Right forelimb (tissue), 1 donor: ENCODE measurements at regions not wholly inside any gene's neighbourhood (a gene's known extent, or its start where the extent isn't known, plus 50 kb on each side); places are given as distances from the start of the nearest gene placed in this dataset.
"Not testable (repeated sequence)": the region's sequence is repeated elsewhere in the genome, so short reads cannot be mapped to it uniquely, and the experiment has no call there.

Experiments
- DNase-seq: peaks from one replicate; pipeline ENCODE4 v3.0.0-alpha.2; 2018

- DNase-seq = no peak
Observed at GRCh38 chr2:184141866-184142265, 456.5 kb upstream of the ZNF804A start.

- no peak for DNase-seq
Observed at GRCh38 chr2:184154438-184154837, 443.9 kb upstream of the ZNF804A start.

- no peak for DNase-seq
Observed at GRCh38 chr2:184155791-184156190, 442.5 kb upstream of the ZNF804A start.

DNA sequence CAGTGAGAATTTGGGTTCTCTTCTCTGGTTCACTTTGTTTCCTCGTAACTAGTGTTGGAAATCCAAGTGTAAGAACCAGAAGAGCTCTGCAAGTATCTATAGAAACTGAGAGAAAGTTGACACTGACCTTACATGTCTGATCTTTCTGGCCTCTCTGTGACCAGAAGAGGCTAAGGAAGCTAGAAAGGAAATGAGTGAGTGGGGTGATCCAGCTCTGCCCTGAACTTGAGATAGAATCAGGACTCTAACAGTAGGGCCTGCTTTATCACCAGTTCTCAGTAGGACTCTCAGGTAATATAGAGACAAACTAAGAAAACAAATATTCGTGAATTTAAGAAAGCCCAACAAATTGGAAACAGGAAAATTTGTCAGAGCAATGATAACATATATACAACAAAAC, 441.2 kb upstream of the ZNF804A start:
- no peak for DNase-seq

DNA sequence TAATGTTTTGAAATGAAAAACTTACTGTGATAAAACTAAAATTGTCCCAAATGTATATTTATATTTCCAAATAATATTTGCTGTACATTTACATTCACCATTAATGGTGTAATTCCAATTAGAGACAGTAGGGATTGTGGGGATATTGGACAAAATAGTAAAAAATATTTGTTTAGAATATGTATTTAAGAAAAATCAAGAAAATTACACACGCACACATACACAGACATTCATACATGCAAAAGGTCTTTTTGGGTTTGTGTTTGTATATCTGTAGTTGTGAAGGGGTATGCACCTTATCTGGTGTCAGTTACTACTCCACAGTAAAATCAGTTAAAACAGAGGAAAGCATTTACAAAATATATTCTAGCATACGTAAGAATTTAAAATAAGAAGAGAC, 435.9 kb upstream of the ZNF804A start:
- no peak for DNase-seq

DNA sequence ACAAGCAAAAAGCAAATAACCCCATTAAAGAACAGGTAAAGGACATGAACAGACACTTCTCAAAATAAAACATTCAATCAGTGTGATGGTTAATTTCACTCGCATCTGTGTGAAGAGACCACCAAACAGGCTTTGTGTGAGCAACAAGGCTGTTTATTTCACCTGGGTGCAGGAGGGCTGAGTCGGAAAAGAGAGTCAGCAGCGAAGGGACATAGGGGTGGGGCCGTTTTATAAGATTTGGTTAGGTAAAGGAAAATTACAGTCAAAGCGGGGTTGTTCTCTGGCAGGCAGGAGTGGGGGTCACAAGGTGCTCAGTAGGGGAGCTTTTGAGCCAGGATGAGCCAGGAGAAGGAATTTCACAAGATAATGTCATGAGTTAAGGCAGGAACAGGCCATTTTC, 429.5 kb upstream of the ZNF804A start:
- not testable (repeated sequence) for DNase-seq

DNA sequence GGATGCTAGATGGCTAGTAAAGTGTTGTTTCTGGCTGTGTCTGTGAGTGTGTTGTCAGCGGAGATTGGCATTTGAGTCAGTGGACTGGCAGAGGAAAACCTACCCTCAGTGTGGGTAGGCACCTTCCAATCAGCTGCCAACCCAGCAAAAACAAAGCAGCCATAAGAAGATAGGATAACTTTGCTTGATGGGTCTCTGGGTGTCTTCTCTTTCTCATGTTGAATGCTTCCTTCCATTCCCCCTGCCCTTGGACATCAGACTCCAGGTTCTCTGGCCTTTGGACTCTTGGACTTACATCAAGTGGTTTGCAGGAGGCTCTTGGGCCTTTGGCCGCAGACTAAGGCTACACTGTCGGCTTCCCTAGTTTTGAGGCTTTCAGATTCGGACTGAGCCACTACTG, 429.0 kb upstream of the ZNF804A start:
- DNase-seq = no peak

- DNase-seq = no peak
Observed at GRCh38 chr2:184174493-184175104, 423.7 kb upstream of the ZNF804A start.

DNA sequence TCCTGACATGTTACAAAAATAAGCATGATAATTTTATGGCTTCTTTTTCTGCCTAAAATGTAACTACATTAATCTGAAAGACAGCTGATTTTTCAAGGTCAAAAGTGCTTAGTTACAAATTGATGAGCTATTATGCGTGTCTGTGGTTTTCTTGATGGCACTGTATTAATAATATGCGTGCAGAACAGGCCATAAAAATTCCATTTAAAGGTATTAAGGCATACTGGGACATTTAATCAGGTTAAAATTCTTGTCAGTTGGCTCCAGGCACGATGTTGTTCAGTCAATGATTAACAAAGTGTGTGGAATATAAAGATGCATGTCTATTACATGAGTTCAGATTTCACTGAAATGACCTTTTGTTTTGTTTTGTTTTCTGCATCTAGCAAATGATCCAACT, 420.1 kb upstream of the ZNF804A start:
- no peak for DNase-seq

DNA sequence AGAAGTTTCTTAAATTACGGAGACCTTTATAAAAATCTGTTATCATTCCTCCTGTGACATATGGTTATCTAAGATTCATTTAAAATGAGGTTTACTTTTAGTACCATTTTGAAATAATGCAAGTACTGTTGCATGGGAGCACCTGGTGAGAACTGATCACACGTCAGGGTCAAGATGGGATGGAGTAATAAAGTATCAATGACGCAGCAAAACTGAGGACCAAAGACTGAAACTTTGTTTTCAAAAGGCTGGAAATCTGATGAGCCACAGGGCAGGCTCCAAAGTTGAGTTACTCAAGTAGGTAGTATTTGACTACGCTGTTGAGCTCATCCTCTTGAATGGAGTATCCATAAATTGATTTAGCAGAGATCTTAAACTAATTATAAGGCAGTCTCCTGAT, 411.9 kb upstream of the ZNF804A start:
- no peak for DNase-seq

DNA sequence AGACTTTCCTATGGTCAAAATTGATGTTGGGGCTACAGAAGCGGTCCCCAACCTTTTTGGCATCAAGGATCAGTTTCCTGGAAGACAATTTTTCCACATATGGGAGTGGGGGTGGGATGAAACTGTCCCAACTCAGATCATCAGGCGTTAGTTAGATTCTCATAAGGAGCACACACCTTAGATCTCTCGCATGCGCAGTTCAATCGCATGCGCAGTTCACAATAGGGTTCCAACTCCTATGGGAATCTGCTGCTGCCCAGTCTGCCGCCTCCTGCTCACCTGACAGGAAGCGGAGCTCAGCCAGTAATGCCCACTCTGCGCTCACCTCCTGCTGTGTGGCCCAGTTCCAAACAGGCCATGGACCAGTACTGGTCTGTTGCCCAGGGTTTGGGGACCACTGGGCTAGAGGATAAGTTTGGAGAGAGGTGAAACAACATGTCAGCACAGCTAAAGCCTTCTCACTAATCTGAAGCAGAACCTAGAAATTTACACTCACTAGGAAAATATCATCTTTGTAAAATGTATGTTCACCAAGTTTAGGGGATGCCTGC, 410.8 kb upstream of the ZNF804A start:
- no peak for DNase-seq

GRCh38 chr2:184190725-184191124, 407.6 kb upstream of the ZNF804A start:
- no peak for DNase-seq

DNA sequence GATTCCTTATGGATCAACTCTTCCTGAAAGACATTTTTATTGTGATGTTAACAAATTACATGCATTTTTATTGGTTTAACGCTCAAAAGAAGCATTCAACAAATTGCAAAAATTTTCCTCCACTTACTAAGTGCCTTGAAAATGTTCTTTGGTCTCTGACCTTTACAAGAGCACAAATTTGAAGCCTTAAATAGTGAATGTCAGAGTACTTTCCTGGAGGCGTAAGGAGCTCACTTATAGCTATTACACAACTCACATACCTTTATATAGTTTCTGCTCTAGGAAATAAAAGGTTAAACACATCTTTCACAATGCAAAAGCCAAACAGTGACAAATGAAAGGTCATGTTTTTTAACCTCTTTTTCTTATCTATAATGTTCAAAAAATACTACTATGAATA, 405.7 kb upstream of the ZNF804A start:
- DNase-seq = no peak

GRCh38 chr2:184197413-184197812, 400.9 kb upstream of the ZNF804A start:
- no peak for DNase-seq

DNA sequence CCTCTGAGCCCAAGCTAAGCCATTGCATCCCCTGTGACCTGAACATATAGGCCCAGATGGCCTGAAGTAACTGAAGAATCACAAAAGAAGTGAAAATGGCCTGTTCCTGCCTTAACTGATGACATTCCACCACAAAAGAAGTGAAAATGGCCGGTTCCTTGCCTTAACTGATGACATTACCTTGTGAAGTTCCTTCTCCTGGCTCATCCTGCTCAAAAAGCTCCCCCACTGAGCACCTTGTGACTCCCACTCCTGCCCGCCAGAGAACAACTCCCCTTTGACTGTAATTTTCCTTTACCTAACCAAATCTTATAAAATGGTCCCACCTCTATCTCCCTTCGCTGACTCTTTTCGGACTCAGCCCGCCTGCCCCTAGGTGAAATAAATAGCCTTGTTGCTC, 399.5 kb upstream of the ZNF804A start:
- DNase-seq = not testable (repeated sequence)

GRCh38 chr2:184199274-184199673, 399.1 kb upstream of the ZNF804A start:
- DNase-seq = no peak

DNA sequence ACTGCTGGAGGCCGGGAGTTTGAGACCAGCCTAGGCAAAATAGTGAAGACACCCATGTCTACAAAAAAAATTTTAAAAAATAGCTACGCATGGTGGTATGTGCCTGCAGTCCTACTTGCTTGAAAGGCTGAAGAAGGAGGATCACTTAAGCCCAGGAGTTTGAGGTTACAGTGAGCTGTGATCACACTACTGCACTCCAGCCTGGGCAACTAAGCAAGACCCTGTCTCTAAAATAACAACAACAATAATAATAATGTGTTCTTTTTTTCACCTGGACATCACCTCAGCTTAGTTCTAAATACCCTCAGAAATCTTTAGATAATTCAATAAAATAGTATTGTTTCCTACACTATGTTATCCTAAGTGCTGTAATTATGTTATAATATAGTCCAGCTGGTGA, 397.1 kb upstream of the ZNF804A start:
- DNase-seq = no peak

DNA sequence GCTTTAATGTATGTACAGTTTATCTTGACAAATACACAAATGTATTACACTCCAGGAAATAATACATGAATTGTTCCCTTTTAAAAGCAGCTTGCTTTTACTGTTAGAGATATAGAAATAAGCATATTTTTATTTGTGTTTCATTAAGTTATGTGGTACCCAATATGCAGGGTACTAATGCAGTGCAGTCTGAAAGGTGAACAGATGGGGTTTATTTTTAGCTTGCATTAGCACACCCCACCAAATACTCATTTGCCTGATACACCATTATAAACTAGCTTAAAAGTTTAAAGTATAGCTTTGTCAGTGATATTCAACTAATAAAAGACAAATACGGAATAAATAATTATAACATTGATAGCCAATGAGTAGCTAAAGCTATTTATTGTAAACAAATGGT, 394.7 kb upstream of the ZNF804A start:
- DNase-seq = no peak

GRCh38 chr2:184205048-184205596, 393.2 kb upstream of the ZNF804A start:
- no peak for DNase-seq

DNA sequence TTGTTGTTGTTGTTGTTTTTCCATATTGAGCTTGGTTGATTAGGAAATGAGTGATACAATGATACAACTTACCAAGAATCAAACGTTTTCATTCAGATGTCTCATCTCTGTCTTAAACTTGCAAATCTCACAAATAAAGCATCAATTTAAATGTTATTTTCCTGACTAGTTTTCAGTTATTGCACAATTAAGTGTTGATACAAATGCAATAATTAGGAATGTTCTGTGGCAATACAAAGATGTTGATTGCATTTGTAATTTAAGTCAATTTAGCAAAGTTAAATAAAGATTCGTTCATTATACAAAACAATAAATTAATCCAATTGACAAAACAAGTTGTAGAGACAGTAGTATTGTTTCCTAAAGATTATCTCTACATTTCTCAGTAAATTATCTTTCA, 392.3 kb upstream of the ZNF804A start:
- no peak for DNase-seq

DNA sequence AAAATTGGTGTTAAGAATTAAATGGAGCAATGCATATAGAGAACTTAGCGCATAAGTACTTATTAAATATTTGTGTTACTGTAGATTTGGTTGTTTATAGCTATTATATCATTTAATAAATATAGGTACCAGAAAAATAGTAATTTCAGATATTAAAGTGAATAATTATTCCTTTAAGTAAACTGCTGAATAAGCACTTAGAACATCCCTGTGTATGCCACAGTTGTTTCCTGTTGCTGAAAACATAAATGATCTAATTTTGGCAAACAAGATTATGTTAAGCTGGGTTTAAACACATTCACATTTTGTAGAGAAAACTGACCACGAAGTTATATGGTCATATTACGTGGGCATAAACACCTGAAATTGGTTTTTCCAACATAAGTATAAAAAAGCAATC, 388.0 kb upstream of the ZNF804A start:
- no peak for DNase-seq

DNA sequence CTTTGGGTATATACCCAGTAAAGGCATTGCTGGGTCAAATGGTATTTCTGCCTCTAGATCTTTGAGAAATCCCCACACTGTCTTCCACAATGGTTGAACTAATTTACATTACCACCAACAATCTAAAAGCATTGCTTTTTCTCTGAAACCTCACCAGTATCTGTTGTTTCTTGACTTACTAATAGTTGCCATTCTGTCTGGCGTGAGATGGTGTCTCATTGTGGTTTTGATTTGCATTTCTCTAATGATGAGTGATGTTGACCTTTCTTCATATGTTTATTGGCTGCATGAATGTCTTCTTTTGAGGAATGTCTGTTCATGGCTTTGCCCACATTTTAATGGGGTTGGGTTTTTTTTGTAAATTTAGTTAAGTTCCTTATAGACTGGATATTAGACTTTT, 382.6 kb upstream of the ZNF804A start:
- no peak for DNase-seq

GRCh38 chr2:184256611-184257010, 341.7 kb upstream of the ZNF804A start:
- no peak for DNase-seq

GRCh38 chr2:184261331-184261730, 337.0 kb upstream of the ZNF804A start:
- no peak for DNase-seq

DNA sequence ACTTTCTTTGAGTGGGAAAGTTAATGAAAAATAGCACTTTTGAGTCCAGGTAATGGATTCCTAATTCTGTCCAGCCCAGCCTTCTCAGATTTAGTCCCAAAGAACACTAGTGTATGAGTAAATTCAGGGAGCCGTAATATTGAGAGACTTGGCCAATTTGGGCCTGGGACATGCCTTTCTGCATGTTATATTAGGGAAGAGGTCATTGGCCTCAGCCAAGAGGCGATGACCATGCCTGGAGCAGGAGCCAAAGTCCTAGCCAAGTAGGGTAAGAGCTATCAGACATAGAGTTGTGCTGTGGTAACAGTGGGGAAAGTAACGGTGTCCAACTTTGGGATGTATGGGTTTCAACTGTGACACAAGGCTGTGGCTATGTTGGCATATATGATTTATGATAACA, 336.5 kb upstream of the ZNF804A start:
- DNase-seq = no peak
